HEK293T (cell line): ENCODE measurements at regions not wholly inside any gene's neighbourhood (a gene's known extent, or its start where the extent isn't known, plus 50 kb on each side); places are given as distances from the start of the nearest gene placed in this dataset.

ENCODE experiments used
- ARNT ChIP-seq: fragments of 450-650 bp; IDR thresholded peaks from 2 replicates; pipeline ENCODE4 v1.6.1; 2017; ENCODE audit warnings: mild to moderate bottlenecking
- BHLHE40 ChIP-seq: fragments of 450-650 bp; IDR thresholded peaks from 2 replicates; pipeline ENCODE4 v1.6.1; 2016; ENCODE audit warnings: mild to moderate bottlenecking, moderate library complexity, borderline replicate concordance
- CTBP1 ChIP-seq: fragments of 450-650 bp; IDR thresholded peaks from 2 replicates; pipeline ENCODE4 v1.6.1; 2016; ENCODE audit warnings: borderline replicate concordance
- ELF4 ChIP-seq: fragments of 450-650 bp; IDR thresholded peaks from 2 replicates; pipeline ENCODE4 v1.6.1; 2017; ENCODE audit warnings: antibody characterized with exemption
- FOXA1 ChIP-seq: fragments of 450-650 bp; IDR thresholded peaks from 2 replicates; pipeline ENCODE4 v1.6.1; 2016; ENCODE audit warnings: mild to moderate bottlenecking
- FOXK2 ChIP-seq: fragments of 450-650 bp; IDR thresholded peaks from 2 replicates; pipeline ENCODE4 v1.6.1; 2016; ENCODE audit warnings: mild to moderate bottlenecking
- FOXM1 ChIP-seq: fragments of 450-650 bp; IDR thresholded peaks from 2 replicates; pipeline ENCODE4 v1.6.1; 2017; ENCODE audit warnings: mild to moderate bottlenecking, borderline replicate concordance
- HDGF ChIP-seq: fragments of 450-650 bp; IDR thresholded peaks from 2 replicates; pipeline ENCODE4 v1.6.1; 2017; ENCODE audit warnings: antibody characterized with exemption, borderline replicate concordance
- L3MBTL2 ChIP-seq: fragments of 450-650 bp; conservative IDR thresholded peaks from 2 replicates; pipeline ENCODE4 v1.6.1; 2016; ENCODE audit warnings: mild to moderate bottlenecking
- NFRKB ChIP-seq: fragments of 450-650 bp; IDR thresholded peaks from 2 replicates; pipeline ENCODE4 v1.6.1; 2016; ENCODE audit warnings: mild to moderate bottlenecking, moderate library complexity
- SP1 ChIP-seq: fragments of 450-650 bp; IDR thresholded peaks from 2 replicates; pipeline ENCODE4 v1.6.1; 2017
- SUZ12 ChIP-seq: fragments of 450-650 bp; IDR thresholded peaks from 2 replicates; pipeline ENCODE4 v1.6.1; 2016; ENCODE audit warnings: mild to moderate bottlenecking
- TARDBP ChIP-seq: fragments of 450-650 bp; IDR thresholded peaks from 2 replicates; pipeline ENCODE4 v1.6.1; 2016
- ZNF384 ChIP-seq: fragments of 450-650 bp; IDR thresholded peaks from 2 replicates; pipeline ENCODE4 v1.6.1; 2016

GRCh38 chr5:113989913-113990305 lies 372.0 kb upstream of the KCNN2 start:
- TF ChIP-seq NFRKB (no peak), SP1 (no peak), FOXM1 (no peak), ELF4 (no peak), SUZ12 (no peak), FOXA1 (no peak), L3MBTL2 (no peak), FOXK2 (no peak), BHLHE40 (no peak), TARDBP (no peak), CTBP1 (no peak), ARNT (no peak), HDGF (no peak), ZNF384 (no peak)
